Transverse colon (tissue), 4 donors: ENCODE measurements at regions not wholly inside any gene's neighbourhood (a gene's known extent, or its start where the extent isn't known, plus 50 kb on each side); places are given as distances from the start of the nearest gene placed in this dataset.

Experiments used
- DNase-seq: peaks from one replicate; pipeline ENCODE4 v3.0.0-alpha.2; 2019
- H3K27ac ChIP-seq, 4 donors: fragments of 200-600 bp; sonication (generic); 2 replicates each; pipeline ENCODE4 v1.5.1; 2016 to 2018; ENCODE audit warnings: inconsistent platforms in 4 of 4
- H3K27me3 ChIP-seq: fragments of 200-600 bp; sonication (generic); 2 replicates; pipeline ENCODE4 v1.5.1; 2017; ENCODE audit warnings: inconsistent platforms
- H3K36me3 ChIP-seq, 4 donors: fragments of 200-600 bp; sonication (generic); 2 replicates each; pipeline ENCODE4 v1.5.1; 2017 to 2019; ENCODE audit warnings: inconsistent platforms in 4 of 4
- H3K4me1 ChIP-seq, 4 donors: fragments of 200-600 bp; sonication (generic); 2 replicates each; pipeline ENCODE4 v1.5.1; 2017 to 2020; ENCODE audit warnings: inconsistent platforms in 4 of 4
- H3K4me3 ChIP-seq, 4 donors: fragments of 200-600 bp; sonication (generic); 1 replicate in 1 of 4; 2 replicates in 3 of 4; pipeline versions ENCODE4 v1.5.1 to v1.6.1; 2017 to 2019; ENCODE audit warnings: inconsistent platforms in 4 of 4
- H3K9me3 ChIP-seq, 2 donors: fragments of 200-600 bp; sonication (generic); 2 replicates each; pipeline ENCODE4 v1.5.1; 2017 to 2019; ENCODE audit warnings: inconsistent platforms in 2 of 2
- CTCF ChIP-seq, 5 experiments: fragments of 200-600 bp in 3 of 5; fragments of 450-650 bp in 2 of 5; sonication (generic) in 3 of 5; IDR thresholded peaks; 1 replicate in 2 of 5; 2 replicates in 3 of 5; pipeline ENCODE4 v1.5.1; 2016 to 2017; ENCODE audit warnings: antibody characterized with exemption in 5 of 5, inconsistent platforms in 3 of 5, mild to moderate bottlenecking in 2 of 5, moderate library complexity in 1 of 5
- EP300 ChIP-seq: sonication (generic); formaldehyde crosslinking; IDR thresholded peaks from one replicate; pipeline ENCODE4 v1.6.1; 2017; ENCODE audit warnings: antibody characterized with exemption, low read depth
- POLR2A ChIP-seq: fragments of 450-650 bp; IDR thresholded peaks from one replicate; pipeline ENCODE4 v1.6.1; 2016; ENCODE audit warnings: antibody characterized with exemption, mild to moderate bottlenecking, moderate library complexity
- POLR2AphosphoS5 ChIP-seq, 3 donors: sonication (generic); formaldehyde crosslinking; IDR thresholded peaks; one replicate each; pipeline ENCODE4 v1.6.1; 2016; ENCODE audit warnings: antibody characterized with exemption in 3 of 3
- WGBS, 2 donors: methylation state at CpG; one replicate each; pipeline ENCODE4 v1.1.5; 2018; ENCODE audit warnings: low coverage in 1 of 2; 5-methylcytosine and 5-hydroxymethylcytosine counted together
- in situ Hi-C, 4 donors: fragments of 200-750 bp; cut with MboI; loops; one replicate each; pipeline versions ENCODE4 v1.15.0 to v1.15.1; 2017; ENCODE audit warnings: low sequenced_read_pairs in 3 of 4, low pct_ligation_motif_present in 1 of 4, low pct_unique_long_range_greater_than_20kb in 1 of 4
- intact Hi-C: fragments of 100-400 bp; cut with DNase I; formaldehyde crosslinking; loops from one replicate; pipeline ENCODE4 v1.15.1; 2023; ENCODE audit warnings: low total_unique reads

GRCh38 chr6:43922426-43923375, 152.7 kb downstream of the VEGFA start:
- TF ChIP-seq EP300 (no peak), POLR2AphosphoS5 (IDR thresholded peaks at IDR 0.05) (no peak)
- Histone ChIP-seq H3K36me3 (no peaks in the 10 kb centered on the region), H3K27ac (no peak overlapping the region), H3K4me3 (no peak overlapping the region), H3K27me3 (no peaks in the 10 kb centered on the region), H3K4me1 (peaks cover 2 to 22% (median 13%) of the 10 kb centered on the region in 4 donors), H3K9me3 (no peaks in the 10 kb centered on the region)
- DNase-seq: no peak
- 71 to 83% methylated on average over 4 to 17 of the region's 17 CpGs for WGBS, 2 donors
- in situ Hi-C loops (no loop called here), intact Hi-C loops (no loop called here)

- peaks cover 11 to 25% (median 14%) of the 10 kb centered on the region in 4 donors for H3K4me1 ChIP-seq
- in situ Hi-C loops (no loop called here), intact Hi-C loops (no loop called here)
- WGBS, 2 donors: 83% methylated on average over 19 of the region's 20 CpGs; no CpG with 5 or more reads in 1 of the 2 donors
- no peaks in the 10 kb centered on the region for H3K36me3 ChIP-seq
- no peaks in the 10 kb centered on the region for H3K27me3 ChIP-seq
- no peaks in the 10 kb centered on the region for H3K9me3 ChIP-seq
- TF ChIP-seq POLR2AphosphoS5 (IDR thresholded peaks at IDR 0.05) (no peak), CTCF (IDR thresholded peaks at IDR 0.05) (no peak), EP300 (no peak), POLR2A (no peak)
- H3K27ac ChIP-seq: no peak overlapping the region
- no peak overlapping the region for H3K4me3 ChIP-seq
- no peak for DNase-seq
Measured at GRCh38 chr6:43921548-43922425, 151.8 kb downstream of the VEGFA start.

GRCh38 chr6:43921039-43921438, 151.0 kb downstream of the VEGFA start:
- Histone ChIP-seq H3K27ac (no peak overlapping the region), H3K4me3 (no peak overlapping the region), H3K4me1 (peaks cover 11 to 25% (median 17%) of the 10 kb centered on the region in 4 donors), H3K9me3 (no peaks in the 10 kb centered on the region), H3K27me3 (no peaks in the 10 kb centered on the region), H3K36me3 (no peaks in the 10 kb centered on the region)
- no peak for DNase-seq
- in situ Hi-C loops (no loop called here), intact Hi-C loops (no loop called here)
- WGBS, 2 donors: 80 to 87% methylated on average over 1 to 9 of the region's 9 CpGs
- TF ChIP-seq POLR2A (no peak), EP300 (no peak), POLR2AphosphoS5 (IDR thresholded peaks at IDR 0.05) (no peak), CTCF (IDR thresholded peaks at IDR 0.05) (no peak)

GRCh38 chr6:43919774-43920173, 149.8 kb downstream of the VEGFA start:
- intact Hi-C loops (no loop called here), in situ Hi-C loops (no loop called here)
- 70 to 93% methylated on average over 2 of the region's 2 CpGs for WGBS, 2 donors
- Histone ChIP-seq H3K36me3 (no peaks in the 10 kb centered on the region), H3K27ac (no peak overlapping the region), H3K4me1 (peaks cover 11 to 28% (median 18%) of the 10 kb centered on the region in 4 donors), H3K27me3 (no peaks in the 10 kb centered on the region), H3K4me3 (no peak overlapping the region), H3K9me3 (no peaks in the 10 kb centered on the region)
- TF ChIP-seq POLR2A (no peak), EP300 (no peak), POLR2AphosphoS5 (IDR thresholded peaks at IDR 0.05) (no peak), CTCF (IDR thresholded peaks at IDR 0.05) (no peak)
- no peak for DNase-seq
